SK-N-SH (cell line): ENCODE measurements at regions not wholly inside any gene's neighbourhood (a gene's known extent, or its start where the extent isn't known, plus 50 kb on each side); places are given as distances from the start of the nearest gene placed in this dataset.

Experiments
- CTCF ChIA-PET: fragments of 300-600, 350-600 bp; formaldehyde crosslinking; extraction: SDS; loops from one replicate; lab custom pipeline; 2021; lab: Yijun Ruan, JAX
- POLR2A ChIA-PET: fragments of 350-600 bp; sonication (Branson Sonifier 250); formaldehyde crosslinking; extraction: SDS; loops from one replicate; lab custom pipeline; 2020; ENCODE audit warnings: antibody characterized with exemption, inconsistent platforms; lab: Yijun Ruan, JAX
- DNase-seq: peaks from one replicate; pipeline ENCODE4 v3.0.0; 2012
- H2AFZ ChIP-seq: fragments of 200-600 bp; sonication (generic); 2 replicates; pipeline ENCODE4 v1.8.1; 2016; ENCODE audit warnings: antibody characterized with exemption, mild to moderate bottlenecking, low read depth
- H3F3A ChIP-seq: fragments of 200-600 bp; sonication (generic); replicated peaks from 2 replicates; pipeline ENCODE3; 2016; ENCODE audit warnings: antibody characterized with exemption, mild to moderate bottlenecking; ENCODE audit not compliant: insufficient read depth
- H3K27ac ChIP-seq, 2 experiments: fragments of 200-500 bp in 1 of 2; fragments of 200-600 bp in 1 of 2; sonication (Bioruptor generic) in 1 of 2; sonication (generic), shearing (Covaris generic) in 1 of 2; 2 replicates each; pipeline versions ENCODE4 v1.5.1 to v1.6.1; 2014 to 2016; ENCODE audit warnings: low read depth in 2 of 2, inconsistent platforms in 1 of 2, low read length in 1 of 2, mild to moderate bottlenecking in 1 of 2, mixed read lengths in 1 of 2
- H3K27me3 ChIP-seq: fragments of 200-600 bp; sonication (generic), shearing (Covaris generic); 2 replicates; pipeline ENCODE4 v1.6.1; 2016; ENCODE audit warnings: mixed run types; ENCODE audit not compliant: insufficient read depth
- H3K36me3 ChIP-seq, 2 experiments: fragments of 200-500 bp in 1 of 2; fragments of 200-600 bp in 1 of 2; sonication (Bioruptor generic) in 1 of 2; sonication (generic) in 1 of 2; replicated peaks in 1 of 2; 2 replicates each; pipeline versions ENCODE3 to v1.5.1; 2014 to 2016; ENCODE audit warnings: low read length in 1 of 2, mild to moderate bottlenecking in 1 of 2; ENCODE audit not compliant: insufficient read depth in 2 of 2, control insufficient read depth in 1 of 2
- H3K4me1 ChIP-seq, 2 experiments: fragments of 200-500 bp in 1 of 2; fragments of 200-600 bp in 1 of 2; sonication (Bioruptor generic) in 1 of 2; sonication (generic), shearing (Covaris generic) in 1 of 2; 2 replicates each; pipeline versions ENCODE4 v1.5.1 to v1.6.1; 2014 to 2016; ENCODE audit warnings: low read depth in 1 of 2, low read length in 1 of 2, mixed run types in 1 of 2; ENCODE audit not compliant: insufficient read depth in 2 of 2, control insufficient read depth in 1 of 2
- H3K4me2 ChIP-seq: fragments of 200-600 bp; sonication (generic), shearing (Covaris generic); 2 replicates; pipeline ENCODE4 v1.6.1; 2017; ENCODE audit warnings: mixed run types
- H3K4me3 ChIP-seq, 2 experiments: fragments of 200-500 bp in 1 of 2; fragments of 200-600 bp in 1 of 2; sonication (Bioruptor generic) in 1 of 2; sonication (generic), shearing (Covaris generic) in 1 of 2; 2 replicates each; pipeline versions ENCODE4 v1.5.1 to v1.8.1; 2014 to 2016; ENCODE audit warnings: low read depth in 2 of 2, inconsistent platforms in 1 of 2, low read length in 1 of 2, mild to moderate bottlenecking in 1 of 2, mixed read lengths in 1 of 2, moderate library complexity in 1 of 2
- H3K79me2 ChIP-seq: fragments of 200-600 bp; sonication (generic); 2 replicates; pipeline ENCODE4 v1.8.1; 2017; ENCODE audit warnings: mild to moderate bottlenecking; ENCODE audit not compliant: insufficient read depth
- H3K9ac ChIP-seq: fragments of 200-600 bp; sonication (generic); 2 replicates; pipeline ENCODE4 v1.6.1; 2017; ENCODE audit warnings: mixed run types
- H3K9me2 ChIP-seq: fragments of 200-600 bp; sonication (generic); 2 replicates; pipeline ENCODE4 v1.6.1; 2017; ENCODE audit warnings: mixed run types
- H3K9me3 ChIP-seq: fragments of 200-600 bp; sonication (generic); 2 replicates; pipeline ENCODE4 v1.6.1; 2017; ENCODE audit warnings: mixed run types, mild to moderate bottlenecking, moderate library complexity
- H4K20me1 ChIP-seq: fragments of 200-600 bp; sonication (generic); 2 replicates; pipeline ENCODE4 v1.6.1; 2017; ENCODE audit warnings: mild to moderate bottlenecking, mixed run types; ENCODE audit not compliant: insufficient read depth
- CHD2 ChIP-seq: fragments of 150-350 bp; IDR thresholded peaks from 2 replicates; pipeline ENCODE4 v1.6.1; 2018; ENCODE audit warnings: low read length; ENCODE audit not compliant: partially characterized antibody
- EP300 ChIP-seq, 2 experiments: IDR thresholded peaks; 2 replicates each; pipeline versions ENCODE4 v1.4.0 to v1.6.1; 2012; ENCODE audit warnings: borderline replicate concordance in 1 of 2, low read depth in 1 of 2, low read length in 1 of 2
- FOSL2 ChIP-seq: IDR thresholded peaks from 2 replicates; pipeline ENCODE4 v1.4.0; 2012; ENCODE audit warnings: low read depth, mild to moderate bottlenecking, moderate library complexity, borderline replicate concordance
- FOXJ3 ChIP-seq: sonication (generic); formaldehyde crosslinking; IDR thresholded peaks from 2 replicates; pipeline ENCODE4 v1.5.1; 2020; ENCODE audit warnings: mild to moderate bottlenecking, missing genetic modification reagents
- FOXM1 ChIP-seq: IDR thresholded peaks from 2 replicates; pipeline ENCODE4 v1.4.0; 2012; ENCODE audit warnings: low read depth, mild to moderate bottlenecking
- GATA2 ChIP-seq: sonication (generic); formaldehyde crosslinking; IDR thresholded peaks from 2 replicates; pipeline ENCODE4 v1.5.0; 2020; ENCODE audit warnings: mild to moderate bottlenecking, missing genetic modification reagents
- MEF2A ChIP-seq: IDR thresholded peaks from 2 replicates; pipeline ENCODE4 v1.4.0; 2012; ENCODE audit warnings: low read depth, borderline replicate concordance
- POLR2AphosphoS5 ChIP-seq: IDR thresholded peaks from 2 replicates; pipeline ENCODE4 v1.6.1; 2012; ENCODE audit warnings: low read depth, low read length
- SIN3A ChIP-seq: IDR thresholded peaks from 2 replicates; pipeline ENCODE4 v1.6.1; 2012; ENCODE audit warnings: low read depth, mild to moderate bottlenecking, low read length, moderate library complexity, borderline replicate concordance
- WGBS: methylation state at CpG from one replicate; pipeline ENCODE4 v1.1.6; 2017; ENCODE audit warnings: low lambda C conversion rate; 5-methylcytosine and 5-hydroxymethylcytosine counted together
- TF ChIP-seq, protein P1 (sequence below): IDR thresholded peaks from 2 replicates; pipeline ENCODE4 v1.4.0; 2012; ENCODE audit warnings: low read depth, borderline replicate concordance
- TF ChIP-seq, protein P2 (sequence below): IDR thresholded peaks from 2 replicates; pipeline ENCODE4 v1.6.1; 2012; ENCODE audit warnings: mild to moderate bottlenecking, low read depth, low read length, moderate library complexity

DNA sequence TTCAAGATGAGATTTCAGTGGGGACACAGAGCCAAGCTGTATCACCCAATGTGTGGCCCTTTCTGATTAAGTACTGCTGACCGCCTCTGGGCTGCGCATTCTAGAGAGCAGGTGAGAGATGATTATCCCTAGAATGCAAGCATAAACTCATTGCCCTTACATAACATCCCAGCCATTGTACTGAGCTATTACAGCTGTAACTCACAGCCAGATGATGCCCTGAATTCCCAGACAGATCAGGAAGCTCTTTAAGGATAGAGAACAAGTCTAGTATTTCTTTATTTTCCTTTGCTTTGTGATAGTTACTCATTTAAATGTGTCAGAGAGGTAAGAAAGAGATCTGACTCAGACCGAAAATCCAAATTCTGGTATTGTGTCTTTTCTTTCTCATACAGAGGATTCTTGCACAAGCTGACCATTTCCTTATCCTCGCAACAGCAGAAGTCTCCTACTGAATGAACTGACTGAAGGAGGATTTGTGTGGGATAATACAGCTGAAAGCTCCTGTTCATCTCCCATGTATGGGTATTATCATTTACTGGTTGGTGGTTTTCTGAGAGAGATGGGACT is 58.4 kb downstream of the ZNF22 start:
- H3K4me1 ChIP-seq: no peaks in the 10 kb centered on the region
- H3K36me3 ChIP-seq: no peaks in the 10 kb centered on the region
- DNase-seq: no peak
- no peak overlapping the region for H3K4me3 ChIP-seq
- H3K9ac ChIP-seq: no peak overlapping the region
- no peaks in the 10 kb centered on the region for H3F3A ChIP-seq
- POLR2A ChIA-PET: no interaction called here
- no peaks in the 10 kb centered on the region for H3K9me2 ChIP-seq
- no peaks in the 10 kb centered on the region for H3K79me2 ChIP-seq
- no peak overlapping the region for H3K4me2 ChIP-seq
- H3K9me3 ChIP-seq: no peaks in the 10 kb centered on the region
- H3K27ac ChIP-seq: no peak overlapping the region
- H3K27me3 ChIP-seq: peaks cover 6% of the 10 kb centered on the region; the same call in 1 of the 2 replicates
- CTCF ChIA-PET: no interaction called here
- WGBS: 4% methylated on average over 4 of the region's 4 CpGs
- H4K20me1 ChIP-seq: no peaks in the 10 kb centered on the region
- no peak overlapping the region for H2AFZ ChIP-seq
- TF ChIP-seq EP300 (IDR thresholded peaks at IDR 0.05; ENCODE audit: borderline replicate concordance in 1 of 2, low read depth in 1 of 2, low read length in 1 of 2): no peak
- TF ChIP-seq SIN3A: no peak

DNA sequence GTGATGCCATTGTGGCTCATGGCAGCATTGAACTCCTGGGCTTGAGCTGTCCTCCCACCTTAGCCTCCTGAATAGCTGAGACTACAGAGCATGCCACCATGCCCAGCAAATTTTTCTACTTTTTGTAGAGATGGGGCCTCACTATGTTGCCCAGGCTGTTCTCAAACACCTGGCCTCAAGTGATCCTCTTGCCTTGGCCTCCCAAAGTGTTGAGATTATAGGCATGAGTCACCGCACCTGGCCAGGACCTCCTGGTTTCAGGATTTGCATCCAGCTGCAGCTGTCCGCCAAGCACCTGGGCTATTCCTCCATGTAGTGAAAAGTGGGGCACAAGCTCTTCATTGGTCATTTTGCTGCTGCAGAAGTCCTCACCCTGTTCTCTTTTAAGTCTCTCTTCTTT is 58.9 kb downstream of the ZNF22 start:
- Histone ChIP-seq H3K9me2 (no peaks in the 10 kb centered on the region), H3K36me3 (no peaks in the 10 kb centered on the region), H3K4me1 (no peaks in the 10 kb centered on the region), H4K20me1 (no peaks in the 10 kb centered on the region), H3K27ac (no peak overlapping the region), H3K79me2 (no peaks in the 10 kb centered on the region), H3F3A (no peaks in the 10 kb centered on the region), H3K9ac (no peak overlapping the region), H3K4me2 (no peak overlapping the region), H3K27me3 (peaks cover 12% of the 10 kb centered on the region; the same call in 1 of the 2 replicates), H2AFZ (no peak overlapping the region), H3K9me3 (no peaks in the 10 kb centered on the region), H3K4me3 (no peak overlapping the region)
- CTCF ChIA-PET: no interaction called here
- no peak for DNase-seq
- TF ChIP-seq FOXJ3 (CRISPR knock-in tag): no peak
- TF ChIP-seq POLR2AphosphoS5: no peak
- no peak for TF ChIP-seq FOSL2
- no peak for TF ChIP-seq MEF2A
- no peak for TF ChIP-seq GATA2 (CRISPR knock-in tag)
- no peak for TF ChIP-seq CHD2
- no peak for TF ChIP-seq FOXM1
- TF ChIP-seq, protein P1, sequence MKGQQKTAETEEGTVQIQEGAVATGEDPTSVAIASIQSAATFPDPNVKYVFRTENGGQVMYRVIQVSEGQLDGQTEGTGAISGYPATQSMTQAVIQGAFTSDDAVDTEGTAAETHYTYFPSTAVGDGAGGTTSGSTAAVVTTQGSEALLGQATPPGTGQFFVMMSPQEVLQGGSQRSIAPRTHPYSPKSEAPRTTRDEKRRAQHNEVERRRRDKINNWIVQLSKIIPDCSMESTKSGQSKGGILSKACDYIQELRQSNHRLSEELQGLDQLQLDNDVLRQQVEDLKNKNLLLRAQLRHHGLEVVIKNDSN: no peak
- TF ChIP-seq, protein P2, sequence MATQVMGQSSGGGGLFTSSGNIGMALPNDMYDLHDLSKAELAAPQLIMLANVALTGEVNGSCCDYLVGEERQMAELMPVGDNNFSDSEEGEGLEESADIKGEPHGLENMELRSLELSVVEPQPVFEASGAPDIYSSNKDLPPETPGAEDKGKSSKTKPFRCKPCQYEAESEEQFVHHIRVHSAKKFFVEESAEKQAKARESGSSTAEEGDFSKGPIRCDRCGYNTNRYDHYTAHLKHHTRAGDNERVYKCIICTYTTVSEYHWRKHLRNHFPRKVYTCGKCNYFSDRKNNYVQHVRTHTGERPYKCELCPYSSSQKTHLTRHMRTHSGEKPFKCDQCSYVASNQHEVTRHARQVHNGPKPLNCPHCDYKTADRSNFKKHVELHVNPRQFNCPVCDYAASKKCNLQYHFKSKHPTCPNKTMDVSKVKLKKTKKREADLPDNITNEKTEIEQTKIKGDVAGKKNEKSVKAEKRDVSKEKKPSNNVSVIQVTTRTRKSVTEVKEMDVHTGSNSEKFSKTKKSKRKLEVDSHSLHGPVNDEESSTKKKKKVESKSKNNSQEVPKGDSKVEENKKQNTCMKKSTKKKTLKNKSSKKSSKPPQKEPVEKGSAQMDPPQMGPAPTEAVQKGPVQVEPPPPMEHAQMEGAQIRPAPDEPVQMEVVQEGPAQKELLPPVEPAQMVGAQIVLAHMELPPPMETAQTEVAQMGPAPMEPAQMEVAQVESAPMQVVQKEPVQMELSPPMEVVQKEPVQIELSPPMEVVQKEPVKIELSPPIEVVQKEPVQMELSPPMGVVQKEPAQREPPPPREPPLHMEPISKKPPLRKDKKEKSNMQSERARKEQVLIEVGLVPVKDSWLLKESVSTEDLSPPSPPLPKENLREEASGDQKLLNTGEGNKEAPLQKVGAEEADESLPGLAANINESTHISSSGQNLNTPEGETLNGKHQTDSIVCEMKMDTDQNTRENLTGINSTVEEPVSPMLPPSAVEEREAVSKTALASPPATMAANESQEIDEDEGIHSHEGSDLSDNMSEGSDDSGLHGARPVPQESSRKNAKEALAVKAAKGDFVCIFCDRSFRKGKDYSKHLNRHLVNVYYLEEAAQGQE: no peak
- POLR2A ChIA-PET: no interaction called here
- WGBS: 12% methylated on average over 2 of the region's 2 CpGs
